Activated CD8-positive, alpha-beta T cell treated with anti-CD3 and anti-CD28 coated beads, Interleukin-2, amount 10 ng/mL, durations not matched to agents 7 days and 5 days (primary cell): ENCODE measurements at regions not wholly inside any gene's neighbourhood (a gene's known extent, or its start where the extent isn't known, plus 50 kb on each side); places are given as distances from the start of the nearest gene placed in this dataset.

Experiments
- ATAC-seq: fragments of 150-1000 bp; cut with Tn5 transposase; one replicate; pipeline ENCODE4 v1.10.0; 2021; ENCODE audit warnings: moderate library complexity
- CTCF ChIA-PET: fragments of 350-600 bp; sonication (Branson Sonifier 250); formaldehyde crosslinking; loops from one replicate; lab custom pipeline; 2021; ENCODE audit warnings: antibody characterized with exemption; lab: Charles Lee
- POLR2A ChIA-PET: fragments of 350-600 bp; sonication (Branson Sonifier 250); formaldehyde crosslinking; loops from one replicate; lab custom pipeline; 2021; ENCODE audit warnings: antibody characterized with exemption; lab: Charles Lee
- DNase-seq: peaks from one replicate; pipeline ENCODE4 v3.0.0-alpha.2; 2020
- H3K27ac Mint-ChIP-seq: one replicate; pipeline ENCODE4 v1.8.0; 2021; ENCODE audit warnings: mild to moderate bottlenecking, mixed read lengths
- H3K27me3 Mint-ChIP-seq: one replicate; pipeline ENCODE4 v1.8.0; 2021; ENCODE audit warnings: low read depth, mixed read lengths
- H3K36me3 Mint-ChIP-seq: one replicate; pipeline ENCODE4 v1.8.0; 2021; ENCODE audit warnings: low read depth, mixed read lengths
- H3K4me1 Mint-ChIP-seq: one replicate; pipeline ENCODE4 v1.8.0; 2021; ENCODE audit warnings: low read depth, mixed read lengths
- H3K4me3 Mint-ChIP-seq: one replicate; pipeline ENCODE4 v1.8.0; 2021; ENCODE audit warnings: mild to moderate bottlenecking, mixed read lengths
- H3K9me3 Mint-ChIP-seq: one replicate; pipeline ENCODE4 v1.8.0; 2022; ENCODE audit warnings: mixed read lengths; ENCODE audit not compliant: insufficient read depth

DNA sequence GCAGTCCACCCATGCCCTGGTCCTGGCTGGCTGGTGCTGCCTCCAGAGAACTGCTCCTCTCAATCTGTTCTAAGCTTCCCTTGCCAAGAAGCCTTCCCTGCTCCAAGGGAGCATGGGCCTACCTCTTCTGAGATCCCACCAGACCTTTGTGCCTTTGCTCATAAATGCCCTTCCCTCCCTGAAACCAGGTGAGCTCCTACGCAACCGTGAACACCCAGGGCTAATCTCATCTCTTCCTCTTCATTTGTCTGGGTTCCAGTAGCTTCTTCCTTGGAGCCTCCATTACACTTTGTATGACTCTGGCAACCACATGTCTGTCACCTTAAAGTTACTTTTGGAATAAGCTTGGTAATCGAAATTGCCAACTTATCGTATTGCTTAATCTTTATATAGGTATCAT is 270.6 kb downstream of the PBX3 start:
- no peaks in the 10 kb centered on the region for H3K27me3 Mint-ChIP-seq
- H3K27ac Mint-ChIP-seq, result no peak overlapping the region
- DNase-seq (no peak), ATAC-seq (no peak)
- H3K36me3 Mint-ChIP-seq, result no peaks in the 10 kb centered on the region
- H3K4me1 Mint-ChIP-seq, result no peaks in the 10 kb centered on the region
- no peaks in the 10 kb centered on the region for H3K9me3 Mint-ChIP-seq
- POLR2A ChIA-PET, result no interaction called here
- no peak overlapping the region for H3K4me3 Mint-ChIP-seq
- CTCF ChIA-PET, result no interaction called here

DNA sequence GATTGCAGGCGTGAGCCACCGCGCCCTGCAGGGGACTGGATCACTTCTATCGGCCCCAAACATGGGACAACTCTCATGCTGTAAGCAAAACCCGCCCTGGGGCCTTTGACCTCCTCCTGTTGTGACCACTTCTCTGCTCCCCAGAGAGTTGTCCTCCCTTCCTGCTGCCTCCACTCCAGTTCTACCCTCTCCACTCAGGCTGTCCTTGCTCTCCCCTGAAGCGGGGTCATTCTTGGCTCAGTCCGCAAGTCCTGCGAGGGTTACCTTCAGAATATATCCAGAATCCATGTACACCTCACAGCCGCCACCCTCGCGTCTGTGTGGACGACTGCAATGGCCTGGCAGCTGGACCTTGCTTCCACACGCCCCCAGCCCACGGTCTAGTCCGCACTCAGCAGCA is 273.7 kb downstream of the PBX3 start:
- H3K9me3 Mint-ChIP-seq, result no peaks in the 10 kb centered on the region
- H3K27me3 Mint-ChIP-seq, result no peaks in the 10 kb centered on the region
- no peak overlapping the region for H3K27ac Mint-ChIP-seq
- no peak overlapping the region for H3K4me3 Mint-ChIP-seq
- H3K36me3 Mint-ChIP-seq, result no peaks in the 10 kb centered on the region
- H3K4me1 Mint-ChIP-seq, result no peaks in the 10 kb centered on the region
- DNase-seq (no peak), ATAC-seq (no peak)
- POLR2A ChIA-PET, result interaction anchor here (0.6 kb wide), 1 partner anchor 32 kb away, joined by 3 read pairs; no protein-coding TSS in a partner anchor
- CTCF ChIA-PET, result no interaction called here

DNA sequence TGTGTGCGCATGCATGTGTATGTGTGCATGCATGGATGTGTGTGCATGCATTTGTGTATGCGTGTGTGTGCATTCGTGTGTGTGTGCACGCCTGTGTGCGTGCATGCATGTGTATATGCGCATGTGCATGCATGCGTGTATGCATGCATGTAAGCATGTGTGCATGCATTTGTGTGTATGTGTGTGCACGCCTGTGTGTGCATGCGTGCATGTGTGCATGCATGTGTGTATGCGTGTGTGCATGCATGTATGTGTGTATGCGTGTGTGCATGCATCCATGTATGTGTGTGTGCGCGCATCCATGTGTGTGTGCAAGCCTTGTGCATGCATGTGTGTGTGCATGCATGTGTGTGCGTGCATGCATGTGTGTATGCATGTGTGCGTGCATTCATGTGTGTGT is 276.8 kb downstream of the PBX3 start:
- H3K27me3 Mint-ChIP-seq, result no peaks in the 10 kb centered on the region
- no peaks in the 10 kb centered on the region for H3K4me1 Mint-ChIP-seq
- POLR2A ChIA-PET, result no interaction called here
- H3K36me3 Mint-ChIP-seq, result no peaks in the 10 kb centered on the region
- DNase-seq (no peak), ATAC-seq (no peak)
- CTCF ChIA-PET, result no interaction called here
- no peak overlapping the region for H3K4me3 Mint-ChIP-seq
- no peaks in the 10 kb centered on the region for H3K9me3 Mint-ChIP-seq
- no peak overlapping the region for H3K27ac Mint-ChIP-seq

DNA sequence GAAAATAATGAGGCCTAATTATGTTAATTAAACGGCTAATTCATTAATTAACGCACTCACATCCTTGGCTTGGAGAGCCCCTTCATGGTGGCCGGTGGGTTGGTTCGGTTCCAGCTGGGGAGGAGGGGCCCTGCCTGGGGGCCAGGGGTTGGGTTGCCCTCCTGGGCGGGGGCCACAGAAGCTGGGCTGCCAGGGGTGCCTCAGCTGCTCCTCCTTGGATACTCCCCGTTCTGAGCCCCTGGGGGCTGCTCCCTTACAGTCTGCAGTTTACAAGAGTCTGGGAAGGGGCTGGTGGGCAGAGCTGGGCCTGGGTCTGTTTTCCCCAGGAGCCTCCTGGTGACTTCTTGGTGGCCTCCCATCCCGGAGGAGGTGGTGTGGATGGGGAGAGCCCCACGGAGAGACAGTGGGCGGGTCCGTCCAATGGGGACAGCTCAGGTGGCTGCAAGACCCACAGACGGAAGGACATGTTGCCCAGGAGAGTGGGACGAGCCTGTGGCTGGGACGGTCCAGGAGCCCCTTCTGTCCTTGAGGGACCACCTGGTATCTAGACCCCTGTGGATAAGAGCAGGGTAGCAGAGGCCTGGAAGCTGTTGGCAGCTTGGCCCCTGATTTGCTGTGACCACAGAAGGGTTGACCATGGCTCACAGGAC is 277.5 kb downstream of the PBX3 start:
- POLR2A ChIA-PET, result no interaction called here
- DNase-seq (no peak), ATAC-seq (no peak)
- CTCF ChIA-PET, result no interaction called here
- H3K36me3 Mint-ChIP-seq, result no peaks in the 10 kb centered on the region
- no peak overlapping the region for H3K4me3 Mint-ChIP-seq
- no peaks in the 10 kb centered on the region for H3K4me1 Mint-ChIP-seq
- no peak overlapping the region for H3K27ac Mint-ChIP-seq
- no peaks in the 10 kb centered on the region for H3K9me3 Mint-ChIP-seq
- H3K27me3 Mint-ChIP-seq, result no peaks in the 10 kb centered on the region

DNA sequence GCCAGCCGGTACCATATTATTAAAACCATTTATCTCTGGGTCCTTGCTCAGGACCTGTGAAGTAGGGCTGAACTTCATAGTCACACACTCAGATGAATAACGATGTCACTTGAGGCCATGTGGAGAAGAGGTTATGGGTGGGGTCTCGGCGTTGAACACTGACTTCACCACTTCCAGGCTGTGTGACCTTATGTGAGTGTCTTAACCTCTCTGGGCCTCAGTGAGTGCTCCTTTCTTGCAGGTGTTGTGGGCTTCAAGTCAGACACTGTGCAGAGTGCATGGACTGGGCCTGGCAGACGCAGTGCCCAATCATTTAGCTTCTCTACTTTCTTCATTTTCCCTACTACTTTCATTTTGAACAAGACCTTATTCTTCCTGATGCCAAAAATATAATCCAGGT is 278.8 kb downstream of the PBX3 start:
- CTCF ChIA-PET, result no interaction called here
- POLR2A ChIA-PET, result no interaction called here
- ATAC-seq, result no peak
- Mint-ChIP-seq H3K4me1 (no peaks in the 10 kb centered on the region), H3K27me3 (no peaks in the 10 kb centered on the region), H3K27ac (no peak overlapping the region), H3K36me3 (no peaks in the 10 kb centered on the region), H3K4me3 (no peak overlapping the region), H3K9me3 (no peaks in the 10 kb centered on the region)
- DNase-seq, result no peak

DNA sequence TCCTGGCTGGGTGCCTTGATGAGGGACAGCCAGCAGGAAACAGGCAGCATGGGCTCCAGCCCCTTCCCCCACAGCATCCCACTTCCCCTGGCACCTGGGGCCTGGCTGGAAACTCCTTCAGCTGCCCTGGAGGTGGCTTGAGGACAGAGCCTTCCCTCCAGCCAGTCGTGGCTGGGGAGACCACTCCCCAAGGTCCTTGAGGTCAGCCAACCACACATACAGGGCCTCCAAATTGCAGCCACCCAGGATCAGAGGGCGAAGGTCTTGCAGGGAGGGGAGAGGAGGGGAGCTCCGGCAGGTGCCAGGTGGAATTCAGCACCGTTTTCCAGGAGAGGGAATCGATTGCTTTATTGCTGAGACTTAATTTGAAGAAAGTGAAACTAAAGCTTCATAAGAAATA is 280.4 kb downstream of the PBX3 start:
- DNase-seq, result no peak
- Mint-ChIP-seq H3K27ac (no peak overlapping the region), H3K36me3 (no peaks in the 10 kb centered on the region), H3K4me1 (no peaks in the 10 kb centered on the region), H3K4me3 (no peak overlapping the region), H3K9me3 (no peaks in the 10 kb centered on the region), H3K27me3 (no peaks in the 10 kb centered on the region)
- CTCF ChIA-PET, result no interaction called here
- POLR2A ChIA-PET, result no interaction called here
- ATAC-seq, result no peak

DNA sequence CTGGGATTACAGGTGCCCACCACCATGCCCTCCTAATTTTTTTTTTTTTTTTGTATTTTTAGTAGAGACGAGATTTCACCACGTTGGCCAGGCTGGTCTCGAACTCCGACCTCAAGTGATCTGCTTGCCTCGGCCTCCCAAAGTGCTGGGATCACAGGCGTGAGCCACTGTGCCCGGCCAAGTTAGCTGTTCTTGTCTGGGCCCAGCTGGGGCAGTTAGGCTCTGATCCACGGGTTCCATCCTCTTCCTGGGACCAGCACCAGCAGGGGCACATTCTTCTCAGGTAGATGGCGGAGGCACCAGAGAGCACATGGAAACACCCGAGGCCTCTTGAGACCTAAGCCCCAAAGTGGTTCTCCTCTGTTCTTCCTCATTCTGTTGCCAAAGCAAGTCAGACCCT is 281.6 kb downstream of the PBX3 start:
- ChIA-PET CTCF (no interaction called here), POLR2A (no interaction called here)
- Mint-ChIP-seq H3K27ac (no peak overlapping the region), H3K4me1 (no peaks in the 10 kb centered on the region), H3K27me3 (no peaks in the 10 kb centered on the region), H3K9me3 (no peaks in the 10 kb centered on the region), H3K36me3 (no peaks in the 10 kb centered on the region), H3K4me3 (no peak overlapping the region)
- DNase-seq (no peak), ATAC-seq (no peak)

DNA sequence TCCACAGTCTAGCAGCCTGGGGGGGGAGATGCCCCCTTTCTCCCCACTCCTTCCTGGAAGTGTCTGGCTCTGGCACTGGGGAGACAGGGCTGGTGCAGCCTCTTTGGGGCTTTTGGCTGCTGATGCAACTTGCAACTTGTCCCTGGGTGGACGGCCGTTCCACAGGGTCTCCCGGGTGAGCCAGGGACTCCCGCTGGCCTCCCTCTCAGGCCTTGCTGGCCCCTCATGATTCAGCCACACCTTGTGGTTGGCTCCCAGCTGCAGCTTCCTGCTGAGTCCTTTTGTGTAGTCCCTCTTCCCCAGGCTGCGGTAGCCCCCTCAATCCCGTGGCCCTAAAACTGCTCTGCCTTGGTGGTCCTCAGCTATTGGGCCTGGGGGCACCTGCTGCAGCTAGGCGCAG is 283.5 kb downstream of the PBX3 start:
- no peaks in the 10 kb centered on the region for H3K36me3 Mint-ChIP-seq
- H3K4me3 Mint-ChIP-seq, result no peak overlapping the region
- DNase-seq (no peak), ATAC-seq (no peak)
- H3K27me3 Mint-ChIP-seq, result peaks cover 4% of the 10 kb centered on the region
- H3K9me3 Mint-ChIP-seq, result no peaks in the 10 kb centered on the region
- CTCF ChIA-PET, result no interaction called here
- no peak overlapping the region for H3K27ac Mint-ChIP-seq
- H3K4me1 Mint-ChIP-seq, result no peaks in the 10 kb centered on the region
- POLR2A ChIA-PET, result no interaction called here

DNA sequence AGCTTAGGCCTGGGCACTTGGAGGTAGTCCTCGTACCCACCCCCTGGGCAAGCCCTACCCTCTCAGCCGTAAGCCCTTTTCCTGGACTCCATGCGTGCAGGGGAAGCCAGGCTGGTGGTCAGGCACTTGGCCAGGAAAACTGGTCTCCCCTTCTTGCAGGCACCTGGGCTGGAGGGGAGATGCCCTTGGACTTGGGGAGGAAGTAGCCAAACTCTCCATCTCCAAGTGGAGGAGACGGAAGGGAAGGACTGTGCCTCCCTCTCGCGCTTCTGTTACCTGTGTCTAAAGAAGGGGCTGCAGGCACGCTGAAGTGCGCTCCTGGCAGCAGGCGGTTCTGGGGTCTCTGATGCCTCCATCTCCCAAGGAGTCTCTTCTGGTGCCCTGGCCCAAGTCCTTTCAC is 283.9 kb downstream of the PBX3 start:
- POLR2A ChIA-PET, result no interaction called here
- CTCF ChIA-PET, result no interaction called here
- Mint-ChIP-seq H3K27ac (no peak overlapping the region), H3K36me3 (no peaks in the 10 kb centered on the region), H3K4me3 (no peak overlapping the region), H3K27me3 (peaks cover 7% of the 10 kb centered on the region), H3K9me3 (no peaks in the 10 kb centered on the region), H3K4me1 (no peaks in the 10 kb centered on the region)
- DNase-seq (no peak), ATAC-seq (no peak)

DNA sequence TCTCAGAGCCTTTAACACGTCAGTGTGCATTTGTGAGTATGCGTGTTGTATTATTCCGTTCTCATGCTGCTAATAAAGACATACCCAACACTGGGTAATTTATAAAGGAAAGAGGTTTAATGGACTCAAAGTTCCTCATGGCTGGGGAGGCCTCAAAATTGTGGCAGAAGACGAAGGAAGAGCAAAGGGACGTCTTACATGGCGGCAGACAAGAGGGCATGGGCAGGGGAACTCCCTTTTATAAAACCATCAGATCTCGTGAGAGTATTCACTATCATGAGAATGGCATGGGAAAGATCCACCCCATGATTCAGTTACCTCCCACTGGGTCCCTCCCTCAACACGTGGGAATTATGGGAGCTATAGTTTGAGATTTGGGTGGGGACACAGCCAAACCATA is 285.0 kb downstream of the PBX3 start:
- ATAC-seq, result no peak
- no peaks in the 10 kb centered on the region for H3K9me3 Mint-ChIP-seq
- H3K27ac Mint-ChIP-seq, result no peak overlapping the region
- no peak overlapping the region for H3K4me3 Mint-ChIP-seq
- no peaks in the 10 kb centered on the region for H3K4me1 Mint-ChIP-seq
- peaks cover 7% of the 10 kb centered on the region for H3K27me3 Mint-ChIP-seq
- ChIA-PET CTCF (no interaction called here), POLR2A (no interaction called here)
- DNase-seq, result no peak
- no peaks in the 10 kb centered on the region for H3K36me3 Mint-ChIP-seq

DNA sequence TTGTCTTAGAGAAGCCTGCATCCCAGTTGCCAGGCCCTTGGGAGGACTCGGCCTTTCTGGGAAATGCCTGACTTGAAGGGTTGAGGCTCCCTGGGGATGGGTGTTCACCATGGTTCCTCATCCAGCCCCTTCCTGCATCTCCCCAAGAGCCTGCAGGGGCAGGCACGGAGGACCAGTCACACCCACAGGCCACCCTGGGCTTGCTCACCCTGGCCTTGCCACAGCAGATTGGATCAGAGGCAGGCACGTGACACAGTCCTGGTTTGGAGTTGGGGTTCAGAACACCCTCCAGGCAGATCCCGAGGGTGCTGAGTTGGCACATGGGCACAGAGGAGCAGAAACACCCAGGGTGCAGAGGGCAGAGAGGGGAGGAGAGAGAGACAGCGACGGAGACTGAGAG is 286.1 kb downstream of the PBX3 start:
- Mint-ChIP-seq H3K4me1 (no peaks in the 10 kb centered on the region), H3K27me3 (peaks cover 9% of the 10 kb centered on the region), H3K4me3 (no peak overlapping the region), H3K9me3 (no peaks in the 10 kb centered on the region), H3K27ac (no peak overlapping the region), H3K36me3 (no peaks in the 10 kb centered on the region)
- ChIA-PET POLR2A (no interaction called here), CTCF (no interaction called here)
- ATAC-seq, result no peak
- DNase-seq, result no peak

DNA sequence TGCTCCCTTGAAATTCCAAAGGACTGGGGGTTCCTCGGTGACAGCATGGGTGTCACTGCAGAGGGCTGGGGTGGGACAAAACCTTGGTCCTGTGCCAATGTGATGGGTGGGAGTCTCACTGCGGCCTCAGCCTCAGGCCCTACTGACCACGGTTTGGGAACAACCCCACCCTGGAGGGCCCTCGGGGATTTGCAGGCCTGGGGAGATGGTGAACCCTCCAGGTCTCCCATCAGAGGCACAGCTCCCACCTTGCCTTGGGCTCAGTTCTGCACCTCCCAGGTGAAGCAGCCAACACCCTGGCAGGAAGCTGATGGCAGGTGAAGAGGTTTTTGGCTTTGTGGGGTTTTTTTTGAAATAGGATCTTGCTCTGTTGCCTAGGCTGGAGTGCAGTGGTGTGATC is 286.8 kb downstream of the PBX3 start:
- Mint-ChIP-seq H3K27me3 (peaks cover 9% of the 10 kb centered on the region), H3K36me3 (no peaks in the 10 kb centered on the region), H3K27ac (no peak overlapping the region), H3K9me3 (no peaks in the 10 kb centered on the region), H3K4me1 (no peaks in the 10 kb centered on the region), H3K4me3 (no peak overlapping the region)
- CTCF ChIA-PET, result no interaction called here
- DNase-seq, result no peak
- ATAC-seq, result no peak
- POLR2A ChIA-PET, result no interaction called here

DNA sequence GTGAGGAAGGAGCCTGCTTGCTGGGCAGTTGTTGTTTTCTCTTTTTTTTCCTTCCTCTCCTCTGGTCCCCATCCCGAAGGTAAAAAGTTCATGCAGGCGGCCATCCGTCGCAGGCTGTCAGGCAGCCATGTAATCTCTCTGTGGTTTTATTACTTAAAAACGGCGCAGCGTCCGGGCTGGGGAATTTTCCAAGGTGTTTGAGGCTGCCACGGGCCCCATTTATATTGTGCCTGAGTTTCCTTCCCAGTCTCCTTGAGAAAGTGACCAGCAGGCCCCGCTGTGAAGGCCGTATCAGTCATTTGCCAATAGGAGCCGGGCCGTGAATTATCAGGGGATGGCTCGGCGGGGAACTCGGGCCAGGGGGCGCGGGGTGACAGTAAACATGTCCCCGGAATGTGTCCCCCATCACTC is 289.7 kb downstream of the PBX3 start:
- Mint-ChIP-seq H3K27ac (no peak overlapping the region), H3K9me3 (no peaks in the 10 kb centered on the region), H3K36me3 (no peaks in the 10 kb centered on the region), H3K4me1 (no peaks in the 10 kb centered on the region), H3K4me3 (no peak overlapping the region), H3K27me3 (peaks cover 9% of the 10 kb centered on the region)
- ChIA-PET POLR2A (no interaction called here), CTCF (no interaction called here)
- ATAC-seq (no peak), DNase-seq (no peak)
